C4-2B (cell line): ENCODE measurements at regions not wholly inside any gene's neighbourhood (a gene's known extent, or its start where the extent isn't known, plus 50 kb on each side); places are given as distances from the start of the nearest gene placed in this dataset.

Experiments
- CTCF ChIP-seq: fragments of 450-650 bp; conservative IDR thresholded peaks from 2 replicates; pipeline ENCODE4 v1.5.1; 2017; ENCODE audit warnings: mild to moderate bottlenecking
- ZFX ChIP-seq: fragments of 450-650 bp; IDR thresholded peaks from 2 replicates; pipeline ENCODE4 v1.6.1; 2017

GRCh38 chr17:5901731-5902130 lies 168.4 kb upstream of the WSCD1 start:
- no peak for TF ChIP-seq CTCF
- TF ChIP-seq ZFX = no peak
